Hepatocyte (in vitro differentiated cells): ENCODE measurements at regions not wholly inside any gene's neighbourhood (a gene's known extent, or its start where the extent isn't known, plus 50 kb on each side); places are given as distances from the start of the nearest gene placed in this dataset.

ENCODE experiments used
- DNase-seq: peaks from one replicate; pipeline ENCODE4 v3.0.0-alpha.2; 2016; ENCODE audit warnings: low spot score
- H2AFZ ChIP-seq: fragments of 200-600 bp; sonication (generic); 2 replicates; pipeline ENCODE4 v1.6.0; 2016; ENCODE audit warnings: antibody characterized with exemption, mild to moderate bottlenecking
- H3K27ac ChIP-seq: fragments of 200-600 bp; sonication (generic); 2 replicates; pipeline ENCODE4 v1.5.1; 2016; ENCODE audit warnings: mild to moderate bottlenecking
- H3K27me3 ChIP-seq: fragments of 200-600 bp; sonication (generic); 2 replicates; pipeline ENCODE4 v1.6.1; 2016
- H3K36me3 ChIP-seq: fragments of 200-600 bp; sonication (generic); replicated peaks from 2 replicates; pipeline ENCODE4 v1.5.1; 2016; ENCODE audit warnings: low read depth; ENCODE audit not compliant: insufficient read depth
- H3K4me1 ChIP-seq: fragments of 200-600 bp; sonication (generic); 2 replicates; pipeline ENCODE4 v1.5.1; 2016; ENCODE audit warnings: mild to moderate bottlenecking, moderate library complexity; ENCODE audit not compliant: insufficient read depth
- H3K4me2 ChIP-seq: fragments of 200-600 bp; sonication (generic); 2 replicates; pipeline ENCODE4 v1.6.0; 2016
- H3K4me3 ChIP-seq: fragments of 200-600 bp; sonication (generic); 2 replicates; pipeline ENCODE4 v1.5.1; 2016; ENCODE audit warnings: mild to moderate bottlenecking
- H3K79me2 ChIP-seq: fragments of 200-600 bp; sonication (generic); 2 replicates; pipeline ENCODE4 v1.6.0; 2017; ENCODE audit warnings: mild to moderate bottlenecking
- H3K9me2 ChIP-seq: fragments of 200-600 bp; sonication (generic); replicated peaks from 2 replicates; pipeline ENCODE4 v1.6.0; 2017; ENCODE audit warnings: mild to moderate bottlenecking; ENCODE audit not compliant: insufficient read depth
- H3K9me3 ChIP-seq: fragments of 200-600 bp; sonication (generic); 2 replicates; pipeline ENCODE4 v1.5.1; 2016; ENCODE audit warnings: low read depth, mild to moderate bottlenecking
- H4K20me1 ChIP-seq: fragments of 200-600 bp; sonication (generic); 2 replicates; pipeline ENCODE4 v1.6.0; 2016; ENCODE audit warnings: mild to moderate bottlenecking; ENCODE audit not compliant: insufficient read depth, poor library complexity, severe bottlenecking
- EZH2 ChIP-seq: fragments of 200-600 bp; sonication (generic); IDR thresholded peaks from 2 replicates; pipeline ENCODE4 v1.6.1; 2016; ENCODE audit warnings: antibody characterized with exemption, mild to moderate bottlenecking, borderline replicate concordance
- EZH2phosphoT487 ChIP-seq: fragments of 200-600 bp; sonication (generic); IDR thresholded peaks from one replicate; pipeline ENCODE4 v1.6.1; 2018; ENCODE audit warnings: antibody characterized with exemption, mild to moderate bottlenecking, low read depth, moderate library complexity; ENCODE audit not compliant: unreplicated experiment, severe bottlenecking
- whole genome bisulfite sequencing: methylation state at CpG from one replicate; pipeline ENCODE4 v1.1.6; 2016; ENCODE audit warnings: low lambda C conversion rate; ENCODE audit errors: missing lambda C conversion rate; 5-methylcytosine and 5-hydroxymethylcytosine counted together
- TF ChIP-seq, protein P1 (sequence below): fragments of 200-600 bp; sonication (generic); IDR thresholded peaks from 2 replicates; pipeline ENCODE4 v1.5.1; 2016; ENCODE audit warnings: antibody characterized with exemption, mild to moderate bottlenecking; ENCODE audit not compliant: poor library complexity

DNA sequence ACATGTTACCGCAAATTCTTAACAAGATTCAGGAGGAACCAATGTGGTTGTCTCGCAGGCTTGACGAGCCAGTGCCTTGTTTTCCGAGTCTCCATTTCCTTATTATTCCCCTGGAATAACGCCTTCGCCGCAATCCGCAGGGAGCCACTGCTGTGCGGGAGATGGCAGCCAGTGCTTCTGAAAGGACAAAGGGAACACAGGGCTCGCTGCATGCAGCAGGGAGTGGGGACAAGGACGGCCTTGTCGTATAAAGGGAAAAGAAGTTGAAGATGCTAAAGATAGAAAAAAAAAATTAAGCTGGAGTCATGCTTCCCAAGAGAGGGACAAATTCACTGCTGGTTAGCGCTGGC lies 221.4 kb downstream of the NDUFA10 start:
- no peak for DNase-seq
- H3K9me3 ChIP-seq: no peaks in the 10 kb centered on the region

DNA sequence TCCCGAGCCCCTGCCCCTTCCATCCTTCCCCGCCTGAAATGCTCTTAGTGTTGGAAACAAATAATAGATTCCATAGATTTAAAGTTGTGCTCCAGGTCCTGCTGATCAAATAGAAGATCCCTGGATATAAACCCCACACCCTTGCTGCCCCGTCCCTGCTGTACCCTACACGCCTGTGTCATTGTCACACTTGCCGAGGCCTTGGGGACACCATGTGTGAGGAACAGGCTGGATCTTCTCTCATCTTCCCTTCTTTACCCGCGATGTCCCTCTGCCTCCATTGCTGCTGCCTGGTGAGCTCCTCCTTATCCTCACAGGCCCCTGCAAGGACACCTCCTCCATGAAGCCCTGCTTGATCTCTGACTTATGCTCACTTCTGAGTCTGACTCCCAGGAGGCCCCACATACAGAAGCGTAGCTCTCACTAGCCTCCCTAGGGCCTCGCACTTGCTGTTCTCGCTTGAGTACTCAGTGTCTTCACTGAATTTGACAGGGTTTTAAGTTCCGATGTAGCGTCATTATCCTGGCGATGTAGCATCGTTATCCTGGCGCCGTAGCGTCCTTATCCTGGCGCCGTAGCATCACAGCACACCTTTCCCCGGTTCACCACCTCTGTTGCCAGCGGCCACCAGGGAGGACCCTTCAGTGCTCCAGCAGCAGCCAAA lies 221.9 kb downstream of the NDUFA10 start:
- 96% methylated on average over 21 of the region's 21 CpGs for WGBS
- no peak for DNase-seq
- no peak overlapping the region for H2AFZ ChIP-seq
- TF ChIP-seq, protein P1, sequence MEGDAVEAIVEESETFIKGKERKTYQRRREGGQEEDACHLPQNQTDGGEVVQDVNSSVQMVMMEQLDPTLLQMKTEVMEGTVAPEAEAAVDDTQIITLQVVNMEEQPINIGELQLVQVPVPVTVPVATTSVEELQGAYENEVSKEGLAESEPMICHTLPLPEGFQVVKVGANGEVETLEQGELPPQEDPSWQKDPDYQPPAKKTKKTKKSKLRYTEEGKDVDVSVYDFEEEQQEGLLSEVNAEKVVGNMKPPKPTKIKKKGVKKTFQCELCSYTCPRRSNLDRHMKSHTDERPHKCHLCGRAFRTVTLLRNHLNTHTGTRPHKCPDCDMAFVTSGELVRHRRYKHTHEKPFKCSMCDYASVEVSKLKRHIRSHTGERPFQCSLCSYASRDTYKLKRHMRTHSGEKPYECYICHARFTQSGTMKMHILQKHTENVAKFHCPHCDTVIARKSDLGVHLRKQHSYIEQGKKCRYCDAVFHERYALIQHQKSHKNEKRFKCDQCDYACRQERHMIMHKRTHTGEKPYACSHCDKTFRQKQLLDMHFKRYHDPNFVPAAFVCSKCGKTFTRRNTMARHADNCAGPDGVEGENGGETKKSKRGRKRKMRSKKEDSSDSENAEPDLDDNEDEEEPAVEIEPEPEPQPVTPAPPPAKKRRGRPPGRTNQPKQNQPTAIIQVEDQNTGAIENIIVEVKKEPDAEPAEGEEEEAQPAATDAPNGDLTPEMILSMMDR: no peak
- no peak for TF ChIP-seq EZH2
- no peak for TF ChIP-seq EZH2phosphoT487
- no peaks in the 10 kb centered on the region for H3K9me3 ChIP-seq
- no peaks in the 10 kb centered on the region for H3K27me3 ChIP-seq
- no peak overlapping the region for H3K27ac ChIP-seq
- no peak overlapping the region for H3K4me3 ChIP-seq
- no peaks in the 10 kb centered on the region for H3K4me1 ChIP-seq
- H3K36me3 ChIP-seq: no peaks in the 10 kb centered on the region
- no peaks in the 10 kb centered on the region for H3K79me2 ChIP-seq
- no peaks in the 10 kb centered on the region for H4K20me1 ChIP-seq
- no peak overlapping the region for H3K4me2 ChIP-seq
- no peaks in the 10 kb centered on the region for H3K9me2 ChIP-seq

More for the DNA sequence above, 221.4 kb downstream of the NDUFA10 start:
- Histone ChIP-seq H3K4me2 (no peak overlapping the region), H4K20me1 (no peaks in the 10 kb centered on the region), H3K4me1 (no peaks in the 10 kb centered on the region), H3K27ac (no peak overlapping the region), H3K4me3 (no peak overlapping the region), H3K27me3 (no peaks in the 10 kb centered on the region), H3K9me2 (no peaks in the 10 kb centered on the region), H2AFZ (no peak overlapping the region), H3K79me2 (no peaks in the 10 kb centered on the region), H3K36me3 (no peaks in the 10 kb centered on the region)
- 78% methylated on average over 13 of the region's 13 CpGs for WGBS
- TF ChIP-seq, protein P1: no peak
- TF ChIP-seq EZH2 (no peak), EZH2phosphoT487 (no peak)

DNA sequence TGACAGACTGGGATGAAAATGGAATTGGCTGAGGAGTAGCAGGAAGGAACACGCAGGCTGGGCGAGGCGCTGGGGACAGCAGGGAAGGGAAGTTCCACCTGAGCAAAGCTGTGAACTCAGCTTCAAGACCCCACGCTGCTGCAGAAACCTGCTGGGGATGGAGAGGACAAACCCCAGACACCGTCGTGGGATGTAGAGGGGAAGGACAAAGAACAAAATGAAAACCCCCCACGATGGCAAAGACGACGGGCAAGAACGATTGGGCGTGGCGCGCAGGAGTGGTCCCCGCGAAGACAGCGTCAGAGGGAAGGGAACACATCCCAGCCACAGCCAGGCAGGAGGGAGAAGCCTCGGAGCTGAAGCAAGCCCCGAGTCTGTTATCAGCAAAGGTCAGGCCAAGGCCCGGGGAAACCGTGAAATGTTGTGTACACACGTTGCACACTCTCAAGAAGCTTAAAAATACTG lies 222.9 kb downstream of the NDUFA10 start:
- Histone ChIP-seq H3K27ac (no peak overlapping the region), H2AFZ (no peak overlapping the region), H3K9me2 (no peaks in the 10 kb centered on the region), H4K20me1 (no peaks in the 10 kb centered on the region), H3K36me3 (no peaks in the 10 kb centered on the region), H3K4me2 (no peak overlapping the region), H3K9me3 (no peaks in the 10 kb centered on the region), H3K79me2 (no peaks in the 10 kb centered on the region), H3K27me3 (no peaks in the 10 kb centered on the region), H3K4me3 (no peak overlapping the region), H3K4me1 (no peaks in the 10 kb centered on the region)
- WGBS: 67% methylated on average over 21 of the region's 21 CpGs
- TF ChIP-seq EZH2phosphoT487: no peak
- TF ChIP-seq EZH2: no peak
- TF ChIP-seq, protein P1: no peak
- DNase-seq: no peak
